ENCODE measurements at regions not wholly inside any gene's neighbourhood (a gene's known extent, or its start where the extent isn't known, plus 50 kb on each side); places are given as distances from the start of the nearest gene placed in this dataset.

- no peak for TF ChIP-seq EP300 (IDR thresholded peaks at IDR 0.05)
- TF ChIP-seq, protein P1, sequence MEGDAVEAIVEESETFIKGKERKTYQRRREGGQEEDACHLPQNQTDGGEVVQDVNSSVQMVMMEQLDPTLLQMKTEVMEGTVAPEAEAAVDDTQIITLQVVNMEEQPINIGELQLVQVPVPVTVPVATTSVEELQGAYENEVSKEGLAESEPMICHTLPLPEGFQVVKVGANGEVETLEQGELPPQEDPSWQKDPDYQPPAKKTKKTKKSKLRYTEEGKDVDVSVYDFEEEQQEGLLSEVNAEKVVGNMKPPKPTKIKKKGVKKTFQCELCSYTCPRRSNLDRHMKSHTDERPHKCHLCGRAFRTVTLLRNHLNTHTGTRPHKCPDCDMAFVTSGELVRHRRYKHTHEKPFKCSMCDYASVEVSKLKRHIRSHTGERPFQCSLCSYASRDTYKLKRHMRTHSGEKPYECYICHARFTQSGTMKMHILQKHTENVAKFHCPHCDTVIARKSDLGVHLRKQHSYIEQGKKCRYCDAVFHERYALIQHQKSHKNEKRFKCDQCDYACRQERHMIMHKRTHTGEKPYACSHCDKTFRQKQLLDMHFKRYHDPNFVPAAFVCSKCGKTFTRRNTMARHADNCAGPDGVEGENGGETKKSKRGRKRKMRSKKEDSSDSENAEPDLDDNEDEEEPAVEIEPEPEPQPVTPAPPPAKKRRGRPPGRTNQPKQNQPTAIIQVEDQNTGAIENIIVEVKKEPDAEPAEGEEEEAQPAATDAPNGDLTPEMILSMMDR (IDR thresholded peaks at IDR 0.05): no peak
- TF ChIP-seq POLR2A (IDR thresholded peaks at IDR 0.05): no peak
- TF ChIP-seq POLR2AphosphoS5 (IDR thresholded peaks at IDR 0.05): no peak
Measured at GRCh38 chr6:50285735-50286134, 236.0 kb upstream of the DEFB112 start.

Measured in sigmoid colon (tissue), 4 donors.